Smooth muscle cell of the brain vasculature (primary cell): ENCODE measurements at regions not wholly inside any gene's neighbourhood (a gene's known extent, or its start where the extent isn't known, plus 50 kb on each side); places are given as distances from the start of the nearest gene placed in this dataset.

Experiments
- DNase-seq: peaks from one replicate; pipeline ENCODE4 v3.0.0-alpha.2; 2012; ENCODE audit warnings: low read depth, low spot score

- DNase-seq = no peak
Measured at GRCh38 chr10:108696792-108697477, 1226.4 kb downstream of the XPNPEP1 start.

- DNase-seq = no peak
Measured at GRCh38 chr10:108691126-108691525, 1232.2 kb downstream of the XPNPEP1 start.

GRCh38 chr10:108690530-108690929 lies 1232.8 kb downstream of the XPNPEP1 start:
- no peak for DNase-seq

GRCh38 chr10:108689891-108690290 lies 1233.4 kb downstream of the XPNPEP1 start:
- DNase-seq = no peak

GRCh38 chr10:108688314-108688713 lies 1235.0 kb downstream of the XPNPEP1 start:
- no peak for DNase-seq

- no peak for DNase-seq
Measured at GRCh38 chr10:108685863-108686531, 1237.3 kb downstream of the XPNPEP1 start.

- DNase-seq = no peak
Measured at GRCh38 chr10:108684431-108684830, 1238.9 kb downstream of the XPNPEP1 start.

GRCh38 chr10:108673741-108674140 lies 1249.6 kb downstream of the XPNPEP1 start:
- no peak for DNase-seq

GRCh38 chr10:108663587-108663986 lies 1259.7 kb downstream of the XPNPEP1 start:
- no peak for DNase-seq

- DNase-seq = no peak
Measured at GRCh38 chr10:108662975-108663374, 1260.3 kb downstream of the XPNPEP1 start.

GRCh38 chr10:108655057-108655456 lies 1268.3 kb downstream of the XPNPEP1 start:
- DNase-seq = no peak

GRCh38 chr10:108653531-108653930 lies 1269.8 kb downstream of the XPNPEP1 start:
- no peak for DNase-seq

GRCh38 chr10:108639010-108639409 lies 1284.3 kb downstream of the XPNPEP1 start:
- no peak for DNase-seq

- no peak for DNase-seq
Measured at GRCh38 chr10:108638225-108638624, 1285.1 kb downstream of the XPNPEP1 start.

- no peak for DNase-seq
Measured at GRCh38 chr10:108633046-108633445, 1290.3 kb downstream of the XPNPEP1 start.

GRCh38 chr10:108632144-108632543 lies 1291.2 kb downstream of the XPNPEP1 start:
- no peak for DNase-seq

GRCh38 chr10:108631332-108631731 lies 1292.0 kb downstream of the XPNPEP1 start:
- DNase-seq = no peak

GRCh38 chr10:108629834-108630233 lies 1293.5 kb downstream of the XPNPEP1 start:
- no peak for DNase-seq

GRCh38 chr10:108624052-108624451 lies 1299.3 kb downstream of the XPNPEP1 start:
- no peak for DNase-seq

- DNase-seq = no peak
Measured at GRCh38 chr10:108620821-108621534, 1302.3 kb downstream of the XPNPEP1 start.

GRCh38 chr10:108616559-108617285 lies 1306.6 kb downstream of the XPNPEP1 start:
- DNase-seq = no peak
